ENCODE measurements at regions not wholly inside any gene's neighbourhood (a gene's known extent, or its start where the extent isn't known, plus 50 kb on each side); places are given as distances from the start of the nearest gene placed in this dataset.
A peak's percentile ranks its signal among the peaks of the same experiment; 100 is the strongest.

DNA sequence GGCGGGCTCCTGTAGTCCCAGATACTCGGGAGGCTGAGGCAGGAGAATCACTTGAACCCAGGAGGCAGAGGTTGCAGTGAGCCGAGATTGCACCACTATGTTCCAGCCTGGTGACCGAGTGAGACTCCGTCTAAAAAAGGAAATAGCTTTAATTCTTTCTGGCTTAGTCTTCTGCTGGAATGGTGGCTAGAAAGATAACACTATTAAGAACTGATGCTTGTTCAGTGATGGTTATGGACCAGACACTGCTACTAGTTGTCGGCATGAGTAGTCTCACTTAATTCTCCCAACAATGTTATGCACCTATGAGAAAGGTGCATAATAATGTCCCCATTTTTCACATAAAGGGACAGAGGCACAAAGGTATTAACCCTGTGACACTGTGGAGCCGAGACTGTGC lies 188.7 kb downstream of the HS3ST3A1 start:
- DNase-seq, result no peak
- TF ChIP-seq POLR2A (IDR thresholded peaks at IDR 0.05), result no peak
- TF ChIP-seq, protein P1, sequence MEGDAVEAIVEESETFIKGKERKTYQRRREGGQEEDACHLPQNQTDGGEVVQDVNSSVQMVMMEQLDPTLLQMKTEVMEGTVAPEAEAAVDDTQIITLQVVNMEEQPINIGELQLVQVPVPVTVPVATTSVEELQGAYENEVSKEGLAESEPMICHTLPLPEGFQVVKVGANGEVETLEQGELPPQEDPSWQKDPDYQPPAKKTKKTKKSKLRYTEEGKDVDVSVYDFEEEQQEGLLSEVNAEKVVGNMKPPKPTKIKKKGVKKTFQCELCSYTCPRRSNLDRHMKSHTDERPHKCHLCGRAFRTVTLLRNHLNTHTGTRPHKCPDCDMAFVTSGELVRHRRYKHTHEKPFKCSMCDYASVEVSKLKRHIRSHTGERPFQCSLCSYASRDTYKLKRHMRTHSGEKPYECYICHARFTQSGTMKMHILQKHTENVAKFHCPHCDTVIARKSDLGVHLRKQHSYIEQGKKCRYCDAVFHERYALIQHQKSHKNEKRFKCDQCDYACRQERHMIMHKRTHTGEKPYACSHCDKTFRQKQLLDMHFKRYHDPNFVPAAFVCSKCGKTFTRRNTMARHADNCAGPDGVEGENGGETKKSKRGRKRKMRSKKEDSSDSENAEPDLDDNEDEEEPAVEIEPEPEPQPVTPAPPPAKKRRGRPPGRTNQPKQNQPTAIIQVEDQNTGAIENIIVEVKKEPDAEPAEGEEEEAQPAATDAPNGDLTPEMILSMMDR (IDR thresholded peaks at IDR 0.05), result no peak
- WGBS, 4 donors, result 67 to 77% (median 69%) methylated on average over 7 of the region's 7 CpGs
- H3K27me3 ChIP-seq, result no peaks in the 10 kb centered on the region
- no peak overlapping the region for H3K4me3 ChIP-seq
- no peak for ATAC-seq
- H3K36me3 ChIP-seq, result no peaks in the 10 kb centered on the region
- intact Hi-C loops (cut with DNase I), result loop anchor here in 1 of 10 donors (10.0 kb wide), 1 partner anchor 58 kb away; no protein-coding TSS in a partner anchor
- peaks cover 0 to 5% (median 0%) of the 10 kb centered on the region in 12 donors for H3K9me3 ChIP-seq
- no peak overlapping the region for H3K27ac ChIP-seq
- peaks cover 0 to 29% (median 8%) of the 10 kb centered on the region in 12 donors for H3K4me1 ChIP-seq

DNA sequence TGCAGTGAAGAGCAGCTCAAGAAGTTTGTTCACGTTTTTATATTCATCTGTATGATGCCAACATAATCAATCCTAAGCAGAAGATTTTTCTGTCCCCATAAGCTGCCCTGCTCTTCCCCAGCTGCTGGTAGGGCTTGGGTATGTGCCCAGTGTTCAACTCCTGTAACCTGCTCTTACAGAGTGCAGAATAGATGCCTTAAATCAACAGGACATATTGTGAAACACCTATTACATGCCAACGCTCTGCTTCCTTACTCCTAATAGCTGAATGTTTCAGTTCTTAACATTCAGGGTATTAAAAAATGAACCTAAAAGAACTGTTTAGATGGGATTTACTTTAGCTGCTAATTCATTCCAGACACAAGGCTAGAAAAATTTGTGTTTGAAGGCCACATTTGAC lies 190.9 kb downstream of the HS3ST3A1 start:
- Histone ChIP-seq H3K4me1 (peaks cover 0 to 15% (median 3%) of the 10 kb centered on the region in 12 donors), H3K27ac (peak overlapping the region in 6 of 12 donors; percentile 5 to 57 (median 24)), H3K27me3 (no peaks in the 10 kb centered on the region), H3K4me3 (no peak overlapping the region), H3K9me3 (peaks cover 0 to 5% (median 0%) of the 10 kb centered on the region in 12 donors), H3K36me3 (no peaks in the 10 kb centered on the region)
- ATAC-seq (peak in 3 of 4 donors; percentile 67 to 75 (median 75)), DNase-seq (peak in 1 of 5 donors; percentile 35)
- TF ChIP-seq POLR2A (IDR thresholded peaks at IDR 0.05), result no peak
- TF ChIP-seq, protein P1 (IDR thresholded peaks at IDR 0.05), result no peak
- 36 to 45% (median 42%) methylated on average over 2 of the region's 2 CpGs for WGBS, 4 donors
- intact Hi-C loops (cut with DNase I), result loop anchor here in 1 of 10 donors (10.0 kb wide), 1 partner anchor 56 kb away; no protein-coding TSS in a partner anchor

DNA sequence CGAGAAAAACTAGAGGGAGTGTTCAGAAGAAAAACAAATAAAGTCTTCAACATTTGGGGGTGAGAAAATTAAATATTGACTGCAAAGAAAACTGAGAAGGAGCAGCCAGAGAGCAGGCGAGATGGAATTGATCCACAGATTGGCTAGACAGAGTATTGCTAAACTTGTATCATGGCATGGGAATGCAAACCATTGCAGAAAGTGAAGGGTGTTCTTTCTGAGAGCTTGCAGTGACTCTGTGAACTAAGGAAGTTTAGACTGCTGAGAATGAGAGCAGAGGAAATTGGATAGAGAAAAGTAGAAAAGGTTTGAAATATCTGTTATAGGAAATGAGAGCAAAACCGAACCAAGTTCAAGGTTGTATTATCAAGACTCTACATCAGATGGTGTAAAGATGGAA lies 191.5 kb downstream of the HS3ST3A1 start:
- no peak for DNase-seq
- Histone ChIP-seq H3K4me1 (peaks cover 0 to 19% (median 4%) of the 10 kb centered on the region in 12 donors), H3K4me3 (no peak overlapping the region), H3K36me3 (no peaks in the 10 kb centered on the region), H3K27ac (no peak overlapping the region), H3K27me3 (no peaks in the 10 kb centered on the region), H3K9me3 (peaks cover 0 to 1% (median 0%) of the 10 kb centered on the region in 12 donors)
- 82 to 91% (median 86%) methylated on average over 3 of the region's 3 CpGs for WGBS, 4 donors
- intact Hi-C loops (cut with DNase I), result loop anchor here in 1 of 10 donors (10.0 kb wide), 1 partner anchor 55 kb away; no protein-coding TSS in a partner anchor
- TF ChIP-seq, protein P1 (IDR thresholded peaks at IDR 0.05), result no peak
- no peak for TF ChIP-seq POLR2A (IDR thresholded peaks at IDR 0.05)
- no peak for ATAC-seq

DNA sequence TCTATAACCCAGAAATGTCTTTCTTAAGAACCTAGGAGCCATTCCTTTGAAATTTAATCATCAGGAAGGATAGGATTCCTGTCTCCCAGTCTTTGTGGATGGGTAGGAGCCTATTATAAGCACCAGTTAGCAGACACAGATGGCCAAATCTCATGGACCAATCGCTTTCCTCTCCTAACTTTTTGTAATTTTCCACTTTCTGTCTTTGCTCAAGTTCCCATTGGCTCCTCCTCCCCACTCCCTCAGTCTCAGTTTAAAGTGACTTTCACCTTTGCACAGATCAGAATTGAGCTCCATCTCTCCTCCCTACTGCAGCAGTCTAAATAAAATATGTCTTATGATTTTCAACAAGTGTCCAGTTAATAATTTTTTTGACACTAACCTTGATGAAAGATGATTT lies 192.3 kb downstream of the HS3ST3A1 start:
- Histone ChIP-seq H3K9me3 (no peaks in the 10 kb centered on the region), H3K4me1 (peaks cover 0 to 24% (median 4%) of the 10 kb centered on the region in 12 donors), H3K4me3 (no peak overlapping the region), H3K27me3 (no peaks in the 10 kb centered on the region), H3K36me3 (no peaks in the 10 kb centered on the region), H3K27ac (no peak overlapping the region)
- DNase-seq (no peak), ATAC-seq (no peak)
- intact Hi-C loops (cut with DNase I), result no loop called here
- WGBS, 4 donors, result 93 to 98% (median 95%) methylated on average over 1 of the region's 1 CpG
- no peak for TF ChIP-seq POLR2A (IDR thresholded peaks at IDR 0.05)
- TF ChIP-seq, protein P1 (IDR thresholded peaks at IDR 0.05), result no peak

Measured in heart left ventricle (tissue), 16 donors.